HG02981 (cell line): ENCODE measurements at regions not wholly inside any gene's neighbourhood (a gene's known extent, or its start where the extent isn't known, plus 50 kb on each side); places are given as distances from the start of the nearest gene placed in this dataset.

Experiments
- ATAC-seq: cut with Tn5 transposase; IDR thresholded peaks from one replicate; pipeline ENCODE4 v1.9.1; 2021; ENCODE audit warnings: mild to moderate bottlenecking, moderate library complexity; ENCODE audit not compliant: unreplicated experiment

DNA sequence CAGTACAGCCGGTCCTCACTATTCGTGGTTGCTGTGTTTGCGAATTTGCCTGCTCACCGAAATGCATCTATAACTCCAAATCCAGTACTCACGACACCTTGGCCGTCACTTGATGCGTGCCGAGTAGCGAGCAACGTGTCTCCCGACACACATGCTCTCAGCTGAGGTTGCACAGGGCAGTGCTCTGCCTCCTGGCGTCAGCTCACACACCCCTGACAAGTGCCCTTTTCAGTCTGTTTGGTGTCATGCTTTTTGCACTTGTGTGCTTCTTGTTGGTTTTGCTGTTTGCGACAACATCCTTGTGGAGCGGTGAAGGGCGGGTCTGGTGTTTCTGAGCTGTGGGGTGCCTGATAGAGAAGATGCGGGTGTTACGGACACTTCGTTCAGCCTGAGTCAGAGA lies 110.4 kb upstream of the RFLNA start:
- no peak for ATAC-seq

DNA sequence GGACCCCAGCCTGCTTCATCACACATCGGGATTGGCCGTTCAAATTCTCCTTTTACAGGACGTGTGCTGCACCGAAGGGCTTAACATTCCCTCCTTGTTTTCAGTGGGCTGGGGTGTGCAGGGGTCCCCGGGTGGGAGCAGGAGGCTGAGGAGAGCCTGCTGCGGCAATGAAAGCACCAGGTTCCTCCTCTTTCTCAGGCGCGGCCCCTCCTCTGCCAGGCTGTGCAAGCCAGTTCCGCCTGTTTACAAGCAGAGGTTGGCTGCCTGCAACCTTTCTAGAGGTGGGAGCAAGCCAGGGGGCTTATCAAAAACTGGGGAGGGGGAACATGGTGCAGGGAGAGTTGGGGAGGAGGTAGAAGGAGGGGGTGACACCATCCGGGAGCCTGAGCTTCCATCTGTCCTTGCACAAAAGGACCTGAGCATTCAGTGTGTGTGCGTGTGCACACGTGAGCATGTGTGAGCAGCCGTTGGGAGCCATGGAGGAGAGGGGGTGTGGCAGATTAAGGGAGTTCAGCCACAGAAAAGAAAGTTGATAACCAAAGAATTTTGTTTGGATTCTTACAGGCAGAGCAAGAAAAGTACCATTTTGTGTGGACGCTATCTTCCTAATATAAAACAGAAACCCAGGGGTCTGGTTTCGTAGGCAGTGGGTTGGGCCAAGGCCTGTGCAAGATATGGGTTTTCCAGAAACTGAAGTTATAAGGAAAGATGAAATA lies 108.8 kb upstream of the RFLNA start:
- no peak for ATAC-seq

- no peak for ATAC-seq
Observed at GRCh38 chr12:124188084-124188483, 106.8 kb upstream of the RFLNA start.

GRCh38 chr12:124188561-124189405 lies 106.1 kb upstream of the RFLNA start:
- ATAC-seq, result no peak

DNA sequence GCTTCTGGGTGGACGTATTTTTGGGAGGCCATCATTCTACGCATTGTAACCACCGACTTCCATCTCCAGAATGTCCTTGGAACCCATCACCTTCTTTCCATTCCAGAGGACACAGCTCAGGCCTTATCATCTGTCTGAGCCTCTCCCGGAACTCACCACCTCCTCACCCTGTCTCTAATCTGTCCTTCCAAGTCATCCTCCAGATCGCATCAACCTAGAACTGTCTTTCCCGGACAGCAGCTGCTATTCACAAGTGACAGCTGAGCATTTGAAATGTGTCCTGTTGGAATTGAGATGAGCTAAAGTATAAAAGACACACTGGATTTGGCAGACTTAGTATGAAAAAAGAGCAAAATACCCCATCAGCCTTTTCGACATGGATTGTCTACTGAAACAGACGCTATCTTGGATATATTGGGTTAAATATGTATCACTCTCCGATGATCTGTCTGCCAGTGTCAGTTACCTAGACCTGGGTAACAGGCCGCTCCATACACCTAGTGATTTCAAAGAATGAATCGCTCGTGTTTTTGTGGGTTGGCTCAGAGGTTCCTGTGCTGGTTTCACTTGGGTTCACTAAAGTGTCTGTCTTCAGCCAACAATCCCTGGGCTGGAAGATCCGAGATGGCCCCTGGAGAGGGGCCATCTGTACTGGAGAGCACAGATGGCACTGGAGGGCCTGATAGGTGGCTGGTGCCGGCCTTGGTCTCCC lies 104.4 kb upstream of the RFLNA start:
- no peak for ATAC-seq

DNA sequence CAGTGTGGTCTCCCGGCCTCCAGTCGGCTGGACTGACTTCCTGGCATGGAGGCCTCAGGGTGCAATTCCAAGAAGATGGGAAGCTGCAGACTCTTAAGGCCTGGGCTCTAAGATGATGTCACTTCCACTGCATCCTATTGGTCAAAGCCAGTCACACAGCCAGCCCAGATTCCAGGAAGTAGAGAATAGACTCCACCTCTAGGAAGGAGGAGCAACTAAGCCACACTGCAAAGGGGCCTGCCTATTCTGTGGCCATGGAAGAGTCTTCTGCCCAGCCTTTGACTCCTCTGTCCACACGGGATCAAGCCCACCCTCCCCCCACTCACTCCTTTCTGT lies 103.9 kb upstream of the RFLNA start:
- no peak for ATAC-seq

- no peak for ATAC-seq
Observed at GRCh38 chr12:124191966-124192365, 102.9 kb upstream of the RFLNA start.

- ATAC-seq, result no peak
Observed at GRCh38 chr12:124194264-124194892, 100.5 kb upstream of the RFLNA start.

- no peak for ATAC-seq
Observed at GRCh38 chr12:124194893-124195566, 99.9 kb upstream of the RFLNA start.

DNA sequence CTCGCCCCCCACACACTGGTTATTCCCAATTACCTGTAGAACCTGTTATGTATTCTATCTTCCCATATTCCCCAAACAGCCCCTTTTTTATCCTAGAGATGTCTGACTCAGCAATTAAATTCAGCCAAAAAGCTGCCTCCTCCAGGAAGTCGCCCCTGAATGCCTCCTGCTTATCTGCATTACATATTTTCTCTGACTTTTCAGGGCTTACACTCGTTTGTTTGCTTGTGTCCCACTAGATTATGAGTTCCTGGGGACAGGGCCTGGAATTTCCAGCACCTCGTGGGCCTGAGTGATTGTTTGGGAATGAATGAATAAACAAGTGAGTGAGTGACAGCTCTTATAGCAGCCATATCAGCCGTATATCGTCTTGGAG lies 99.3 kb upstream of the RFLNA start:
- ATAC-seq, result no peak

DNA sequence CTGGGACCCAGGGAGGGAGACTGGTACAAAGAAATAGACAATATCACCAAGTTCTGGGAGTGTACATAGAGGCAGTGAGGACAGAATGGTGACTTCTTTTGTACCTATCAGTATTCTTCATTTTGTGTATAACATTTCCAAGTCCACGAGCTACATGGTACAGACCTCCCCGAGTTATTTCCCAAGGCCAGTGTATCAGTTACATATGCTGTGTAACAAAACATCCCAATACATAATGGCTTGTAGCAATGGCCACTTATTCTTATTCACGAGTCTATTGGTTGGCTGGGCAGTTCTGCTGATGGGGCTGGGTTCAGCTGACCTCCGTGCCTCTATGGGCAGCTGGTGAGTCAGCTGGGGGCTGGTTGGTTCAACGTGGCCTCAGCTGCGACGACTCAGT lies 98.7 kb upstream of the RFLNA start:
- ATAC-seq, result no peak

DNA sequence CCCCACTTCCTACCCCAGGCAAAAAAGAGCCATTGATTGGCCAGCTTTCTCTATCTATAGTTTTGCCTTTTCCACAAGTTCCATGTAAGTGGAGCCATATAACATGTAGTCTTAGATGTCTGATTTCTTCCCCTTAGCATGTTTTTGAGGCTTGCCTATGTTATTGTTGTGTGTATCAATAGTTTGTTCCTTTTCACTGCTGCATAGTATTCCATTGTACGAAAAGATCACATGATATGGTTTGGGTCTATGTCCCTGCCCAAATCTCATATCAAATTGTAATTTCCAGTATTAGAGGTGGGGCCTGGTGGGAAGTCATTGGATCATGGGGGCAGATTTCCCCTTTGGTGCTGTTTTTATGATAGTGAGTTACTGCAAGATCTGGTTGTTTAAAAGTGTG lies 93.6 kb upstream of the RFLNA start:
- no peak for ATAC-seq

DNA sequence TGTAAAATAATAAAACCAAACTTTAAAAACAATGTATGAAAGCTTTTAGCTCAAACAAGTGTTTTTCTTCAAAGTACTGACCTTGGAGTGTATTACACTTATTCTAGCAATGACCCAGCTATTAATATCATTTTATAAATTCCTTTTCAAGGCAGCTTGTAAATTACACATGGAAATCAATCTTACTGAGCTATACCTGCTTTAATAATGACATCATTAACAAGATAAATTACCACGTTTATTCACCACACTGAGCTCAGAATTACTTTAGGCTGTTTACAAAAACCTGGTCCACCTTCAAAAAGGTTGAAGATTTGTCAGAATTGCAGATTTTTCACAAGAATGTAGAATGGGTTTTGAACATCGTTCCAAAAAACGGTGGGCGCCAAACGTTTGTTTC lies 91.7 kb upstream of the RFLNA start:
- ATAC-seq, result no peak

GRCh38 chr12:124205405-124205804 lies 89.5 kb upstream of the RFLNA start:
- no peak for ATAC-seq

- ATAC-seq, result no peak
Observed at GRCh38 chr12:124207049-124207448, 87.8 kb upstream of the RFLNA start.

DNA sequence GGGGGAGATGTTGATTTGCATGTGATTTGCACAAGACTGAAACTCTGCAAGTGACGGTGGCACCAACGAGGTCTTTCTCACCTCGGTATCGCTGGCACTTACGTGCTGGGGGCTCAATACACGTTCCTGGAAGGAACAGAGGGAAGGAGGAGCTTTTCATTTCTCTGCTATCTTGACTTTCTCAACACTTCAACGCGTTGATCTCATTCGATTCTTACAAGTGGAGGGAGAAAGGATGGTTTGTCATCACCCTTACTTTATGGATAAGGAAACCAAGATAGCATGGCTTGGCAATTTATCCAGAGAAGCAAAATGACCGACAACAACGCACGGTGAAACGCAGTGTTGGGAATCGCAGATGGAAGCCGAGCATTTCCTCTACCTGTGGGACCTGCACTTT lies 87.3 kb upstream of the RFLNA start:
- no peak for ATAC-seq

DNA sequence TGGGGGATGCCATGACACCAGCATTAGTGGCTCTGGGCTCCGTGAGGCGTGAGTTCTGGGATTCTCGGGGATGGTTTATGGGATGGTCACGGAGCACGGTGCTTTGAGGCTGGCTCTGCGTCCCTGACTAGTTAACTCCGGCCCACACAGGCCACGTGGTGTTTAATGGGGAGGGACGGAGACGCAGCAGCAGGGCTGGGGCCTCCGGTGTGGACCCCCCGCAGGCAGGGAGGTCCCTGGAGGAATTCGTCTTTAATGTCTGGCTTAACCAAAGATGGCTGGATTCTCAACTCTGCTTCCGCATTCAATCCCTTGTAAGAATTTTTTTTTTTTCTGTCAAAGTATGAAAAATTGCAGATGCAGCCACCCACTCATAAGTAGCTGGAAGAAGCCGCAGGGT lies 86.4 kb upstream of the RFLNA start:
- ATAC-seq, result no peak

GRCh38 chr12:124210991-124211577 lies 83.8 kb upstream of the RFLNA start:
- ATAC-seq, result no peak

- ATAC-seq, result no peak
Observed at GRCh38 chr12:124211753-124212152, 83.1 kb upstream of the RFLNA start.

- no peak for ATAC-seq
Observed at GRCh38 chr12:124213666-124214347, 81.1 kb upstream of the RFLNA start.
